ENCODE measurements at regions not wholly inside any gene's neighbourhood (a gene's known extent, or its start where the extent isn't known, plus 50 kb on each side); places are given as distances from the start of the nearest gene placed in this dataset.

DNA sequence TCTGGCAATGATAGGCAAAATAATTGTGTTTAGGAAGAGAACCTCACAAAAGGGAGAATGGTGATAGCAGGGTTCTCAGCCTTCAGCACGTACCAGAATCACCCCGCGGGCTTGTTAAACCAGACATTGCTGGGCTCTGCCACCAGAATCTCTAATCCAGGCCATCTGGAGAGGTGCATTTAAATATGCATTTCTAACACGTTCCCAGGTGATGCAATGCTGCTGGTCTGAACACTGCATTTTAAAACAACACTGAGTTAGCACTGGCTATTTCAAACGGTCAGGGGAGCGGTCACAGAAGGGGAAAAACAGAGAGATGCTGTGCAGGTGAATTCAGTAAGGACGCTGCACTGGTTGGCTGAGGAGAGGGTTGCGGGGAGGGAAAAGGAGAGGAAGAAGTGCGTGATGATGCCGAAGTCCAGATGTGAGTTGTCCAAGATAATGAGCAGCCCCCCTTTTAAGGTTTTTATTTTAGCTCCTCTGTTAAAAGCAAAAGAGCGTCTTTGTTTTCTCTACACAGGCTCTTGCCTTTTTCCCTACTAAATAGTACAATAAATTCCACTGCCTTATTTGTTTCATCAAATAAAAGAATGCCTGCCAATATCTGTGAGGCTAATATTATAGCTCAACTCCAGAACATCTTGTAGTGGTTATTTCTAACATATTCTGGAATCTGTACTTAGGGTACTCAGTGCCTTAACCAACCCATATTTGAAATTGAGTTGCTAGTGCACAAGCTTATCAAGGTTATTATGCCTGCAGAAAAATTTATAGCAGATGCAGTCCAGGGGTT is 109.6 kb upstream of the POU2AF2 start:
- TF ChIP-seq, protein P1, sequence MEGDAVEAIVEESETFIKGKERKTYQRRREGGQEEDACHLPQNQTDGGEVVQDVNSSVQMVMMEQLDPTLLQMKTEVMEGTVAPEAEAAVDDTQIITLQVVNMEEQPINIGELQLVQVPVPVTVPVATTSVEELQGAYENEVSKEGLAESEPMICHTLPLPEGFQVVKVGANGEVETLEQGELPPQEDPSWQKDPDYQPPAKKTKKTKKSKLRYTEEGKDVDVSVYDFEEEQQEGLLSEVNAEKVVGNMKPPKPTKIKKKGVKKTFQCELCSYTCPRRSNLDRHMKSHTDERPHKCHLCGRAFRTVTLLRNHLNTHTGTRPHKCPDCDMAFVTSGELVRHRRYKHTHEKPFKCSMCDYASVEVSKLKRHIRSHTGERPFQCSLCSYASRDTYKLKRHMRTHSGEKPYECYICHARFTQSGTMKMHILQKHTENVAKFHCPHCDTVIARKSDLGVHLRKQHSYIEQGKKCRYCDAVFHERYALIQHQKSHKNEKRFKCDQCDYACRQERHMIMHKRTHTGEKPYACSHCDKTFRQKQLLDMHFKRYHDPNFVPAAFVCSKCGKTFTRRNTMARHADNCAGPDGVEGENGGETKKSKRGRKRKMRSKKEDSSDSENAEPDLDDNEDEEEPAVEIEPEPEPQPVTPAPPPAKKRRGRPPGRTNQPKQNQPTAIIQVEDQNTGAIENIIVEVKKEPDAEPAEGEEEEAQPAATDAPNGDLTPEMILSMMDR (IDR thresholded peaks at IDR 0.05), result no peak
- TF ChIP-seq POLR2A (IDR thresholded peaks at IDR 0.05), result no peak
